GM10847 (cell line): ENCODE measurements at regions not wholly inside any gene's neighbourhood (a gene's known extent, or its start where the extent isn't known, plus 50 kb on each side); places are given as distances from the start of the nearest gene placed in this dataset.

ENCODE experiments used
- POLR2A ChIP-seq: IDR thresholded peaks from 2 replicates; pipeline ENCODE4 v1.6.1; 2011; ENCODE audit not compliant: insufficient read length; ENCODE audit errors: extremely low read depth

GRCh38 chr2:64263315-64263714 is 119.1 kb upstream of the PELI1 start:
- no peak for TF ChIP-seq POLR2A

GRCh38 chr2:64267699-64268098 is 123.5 kb upstream of the PELI1 start:
- TF ChIP-seq POLR2A, result no peak

GRCh38 chr2:64268330-64269048 is 124.3 kb upstream of the PELI1 start:
- no peak for TF ChIP-seq POLR2A

GRCh38 chr2:64273524-64274398 is 129.5 kb upstream of the PELI1 start:
- no peak for TF ChIP-seq POLR2A

GRCh38 chr2:64274399-64275173 is 130.4 kb upstream of the PELI1 start:
- TF ChIP-seq POLR2A, result no peak

GRCh38 chr2:64275174-64275466 is 130.9 kb upstream of the PELI1 start:
- TF ChIP-seq POLR2A, result no peak

GRCh38 chr2:64276417-64277095 is 132.3 kb upstream of the PELI1 start:
- TF ChIP-seq POLR2A, result no peak

GRCh38 chr2:64277101-64277849 is 133.1 kb upstream of the PELI1 start:
- no peak for TF ChIP-seq POLR2A

GRCh38 chr2:64283006-64283570 is 138.9 kb upstream of the PELI1 start:
- no peak for TF ChIP-seq POLR2A

- no peak for TF ChIP-seq POLR2A
Measured at GRCh38 chr2:64283641-64284361, 139.6 kb upstream of the PELI1 start.

GRCh38 chr2:64284751-64285150 is 140.5 kb upstream of the PELI1 start:
- TF ChIP-seq POLR2A, result no peak

- no peak for TF ChIP-seq POLR2A
Measured at GRCh38 chr2:64287202-64287740, 143.1 kb upstream of the PELI1 start.
